ENCODE measurements at regions not wholly inside any gene's neighbourhood (a gene's known extent, or its start where the extent isn't known, plus 50 kb on each side); places are given as distances from the start of the nearest gene placed in this dataset.

DNA sequence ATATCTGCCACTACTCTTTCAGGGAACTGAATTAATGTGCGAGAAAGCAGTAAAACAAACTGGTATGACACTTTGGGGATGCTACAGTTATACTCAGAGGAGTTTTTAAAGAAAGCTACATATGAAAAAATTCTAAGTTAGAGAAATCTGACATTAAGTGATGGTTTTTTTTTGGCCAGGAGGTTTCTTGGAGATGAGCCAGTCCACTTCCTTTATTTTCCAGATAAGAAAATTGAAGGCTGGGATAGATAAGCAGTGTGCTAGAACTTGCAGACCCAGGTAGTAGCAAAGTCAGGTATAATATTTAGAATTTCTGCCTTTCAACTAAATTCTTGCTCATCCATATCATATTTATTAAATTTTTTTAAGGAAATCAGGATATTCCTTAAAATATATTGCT, 106.8 kb downstream of the FAT4 start:
- TF ChIP-seq ZNF274 (IDR thresholded peaks at IDR 0.05; ENCODE audit: low read depth, low read length): no peak
- no peak for TF ChIP-seq YY1 (IDR thresholded peaks at IDR 0.05; ENCODE audit: insufficient read depth, insufficient read length)
- no peak for TF ChIP-seq SUZ12 (IDR thresholded peaks at IDR 0.05; ENCODE audit: extremely low read depth, insufficient read depth, insufficient read length)
